ENCODE measurements at regions not wholly inside any gene's neighbourhood (a gene's known extent, or its start where the extent isn't known, plus 50 kb on each side); places are given as distances from the start of the nearest gene placed in this dataset.

DNA sequence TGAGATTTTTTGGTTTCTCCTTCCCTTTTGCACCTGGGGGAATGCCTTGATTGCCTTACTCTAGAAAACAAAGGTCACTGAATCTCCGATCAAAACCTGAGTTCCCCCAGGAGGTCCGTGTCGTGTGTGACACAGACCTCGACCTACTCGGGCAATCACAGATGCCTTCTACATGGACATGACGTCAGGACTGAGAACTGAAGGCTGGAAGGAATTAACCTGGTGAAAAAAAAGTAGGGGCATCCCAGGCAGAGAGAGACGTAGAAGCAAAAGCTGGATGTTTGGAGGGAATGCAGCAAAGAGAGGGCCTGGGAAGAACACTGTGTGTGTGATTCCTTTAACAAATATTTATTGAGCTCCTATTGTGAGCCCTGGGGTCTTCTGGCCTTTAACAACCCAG lies 178.0 kb downstream of the PRDM2 start:
- no peak for DNase-seq (ENCODE audit: low spot score)

DNA sequence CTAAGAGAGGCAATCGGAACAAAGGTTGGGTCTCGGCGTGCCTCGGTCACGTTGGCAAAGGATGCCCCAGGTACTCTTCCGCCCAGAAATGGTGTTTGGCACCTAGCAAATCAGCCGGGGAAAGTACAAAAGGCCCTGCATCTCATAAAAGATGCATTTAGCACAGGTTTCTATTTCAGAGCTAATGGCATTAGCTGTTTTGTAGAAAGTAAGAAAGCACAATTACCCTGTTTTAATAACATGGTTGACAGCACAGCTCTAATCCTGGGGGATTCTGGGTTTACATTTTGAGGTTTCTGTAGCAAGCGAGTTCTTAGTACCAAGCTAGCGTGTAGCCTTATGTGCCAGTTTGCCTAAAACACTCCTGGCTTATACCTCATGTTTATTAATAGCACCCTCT lies 178.5 kb downstream of the PRDM2 start:
- no peak for DNase-seq (ENCODE audit: low spot score)

DNA sequence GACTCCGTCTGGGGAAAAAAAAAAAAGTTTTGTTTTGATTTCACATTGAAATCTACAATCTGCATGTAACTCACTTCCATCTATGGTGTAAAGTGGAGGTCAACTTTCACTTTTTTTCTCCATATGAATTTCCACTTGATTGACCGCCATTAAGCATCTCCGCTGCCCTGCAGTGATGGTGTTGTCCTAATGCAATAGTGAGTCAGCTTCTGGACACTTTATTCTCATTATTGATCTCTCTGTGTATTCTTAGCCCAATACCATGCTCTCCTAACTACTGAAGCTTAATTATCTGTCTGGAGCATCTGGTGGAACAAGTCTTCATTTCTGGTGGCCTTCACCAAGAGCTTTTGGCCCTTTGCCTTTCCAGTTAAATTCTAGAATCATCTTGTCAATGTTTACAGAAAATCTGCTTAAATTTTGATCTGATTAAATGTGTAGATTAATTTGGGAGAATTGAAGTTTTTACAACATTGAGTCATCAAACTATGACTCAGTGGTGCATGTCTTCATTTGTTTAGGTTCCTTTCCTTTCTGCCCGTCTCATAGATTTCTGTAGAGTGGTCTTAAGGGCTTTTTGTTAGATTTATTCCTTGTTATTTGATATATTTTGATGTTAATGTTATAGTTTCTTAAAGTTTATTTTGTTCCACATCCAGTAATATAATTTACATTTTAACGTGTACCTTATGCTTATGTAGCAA lies 181.5 kb downstream of the PRDM2 start:
- no peak for DNase-seq (ENCODE audit: low spot score)

DNA sequence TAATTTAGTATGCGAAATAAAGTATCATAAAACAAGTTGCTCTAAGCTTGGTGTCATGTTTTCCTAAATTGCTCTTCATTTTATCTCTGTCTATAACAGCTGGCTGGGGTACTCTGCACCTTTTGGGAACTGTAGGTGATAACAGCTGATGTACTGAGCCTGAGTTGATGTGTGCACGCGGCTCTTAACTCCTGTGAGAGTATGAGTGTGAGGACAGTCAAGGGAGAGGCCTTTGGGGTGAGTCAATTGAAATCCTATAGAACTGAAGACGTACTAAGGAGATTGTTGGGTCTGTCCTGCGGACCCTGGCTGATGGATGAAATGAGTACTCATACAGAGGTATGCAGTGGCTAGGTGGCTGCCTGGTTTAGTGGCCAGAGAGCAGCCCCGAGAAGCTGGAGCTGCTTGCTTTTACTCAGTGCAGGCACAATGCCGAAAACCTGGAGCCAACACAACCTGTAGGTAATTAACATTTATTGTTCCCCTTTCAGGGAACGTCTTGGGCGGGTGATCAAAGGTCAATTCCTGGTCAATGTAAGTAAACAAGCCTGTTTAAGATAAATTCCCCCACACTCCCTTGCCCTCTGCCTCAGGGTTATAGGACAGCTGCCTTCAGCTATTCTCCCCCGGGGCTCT lies 188.5 kb downstream of the PRDM2 start:
- DNase-seq (ENCODE audit: low spot score), result no peak

DNA sequence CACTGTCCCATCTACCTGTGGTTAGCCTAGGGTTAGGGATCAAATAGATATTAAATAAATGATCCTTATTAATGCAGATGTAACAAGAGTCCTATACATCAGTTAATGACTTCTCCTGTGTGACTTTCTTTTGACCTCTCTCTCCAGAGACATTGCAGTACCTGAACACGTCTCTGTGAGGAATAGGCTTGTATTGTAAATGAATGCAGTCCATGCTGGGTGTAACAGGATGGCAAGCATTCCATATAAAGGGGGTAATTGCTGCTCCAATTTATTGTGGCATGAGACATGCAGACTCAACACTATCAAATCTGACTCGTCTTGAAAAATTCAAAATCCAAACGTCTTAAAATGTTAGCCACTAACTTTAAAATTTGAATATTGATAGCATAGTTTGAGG lies 189.5 kb downstream of the PRDM2 start:
- DNase-seq (ENCODE audit: low spot score), result no peak

DNA sequence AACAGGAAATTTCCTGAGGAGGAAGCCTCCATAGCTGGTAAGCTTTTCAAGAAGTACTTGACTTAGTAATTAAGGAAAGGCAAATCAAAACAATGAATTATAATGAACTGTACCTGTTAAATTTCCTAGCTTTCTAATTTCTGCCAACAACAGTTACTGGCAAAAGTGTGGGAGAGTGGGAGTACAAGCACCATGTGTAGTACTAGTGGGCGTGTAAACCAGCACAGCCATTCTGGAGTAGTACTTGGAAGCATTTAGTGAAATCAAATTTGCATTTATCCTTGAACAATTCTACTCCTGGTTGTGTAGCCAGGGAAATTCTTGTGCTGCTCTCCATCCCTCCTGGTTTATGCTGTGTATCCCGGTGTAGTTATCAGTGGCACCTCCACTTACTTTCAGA lies 190.8 kb downstream of the PRDM2 start:
- DNase-seq (ENCODE audit: low spot score), result no peak

DNA sequence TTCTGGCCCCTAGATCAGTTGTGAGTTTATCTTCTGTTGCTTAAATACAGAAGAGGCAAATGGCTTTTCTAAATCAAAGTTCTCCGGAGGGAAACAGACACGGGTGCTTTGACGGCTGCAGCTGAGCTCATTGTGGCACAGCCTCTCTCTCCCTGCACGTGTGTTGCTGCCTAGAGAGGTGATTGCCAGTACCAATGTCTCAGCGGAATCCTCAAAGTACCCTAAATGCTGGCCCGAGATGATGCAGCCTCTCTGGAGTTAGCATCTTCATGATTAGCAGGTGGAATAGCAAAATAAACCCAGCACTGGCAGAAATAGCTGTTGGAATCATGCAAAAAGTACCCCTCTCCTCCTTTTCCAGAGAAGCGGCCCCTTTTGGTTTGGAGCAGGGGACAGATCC lies 192.2 kb downstream of the PRDM2 start:
- DNase-seq (ENCODE audit: low spot score), result no peak

DNA sequence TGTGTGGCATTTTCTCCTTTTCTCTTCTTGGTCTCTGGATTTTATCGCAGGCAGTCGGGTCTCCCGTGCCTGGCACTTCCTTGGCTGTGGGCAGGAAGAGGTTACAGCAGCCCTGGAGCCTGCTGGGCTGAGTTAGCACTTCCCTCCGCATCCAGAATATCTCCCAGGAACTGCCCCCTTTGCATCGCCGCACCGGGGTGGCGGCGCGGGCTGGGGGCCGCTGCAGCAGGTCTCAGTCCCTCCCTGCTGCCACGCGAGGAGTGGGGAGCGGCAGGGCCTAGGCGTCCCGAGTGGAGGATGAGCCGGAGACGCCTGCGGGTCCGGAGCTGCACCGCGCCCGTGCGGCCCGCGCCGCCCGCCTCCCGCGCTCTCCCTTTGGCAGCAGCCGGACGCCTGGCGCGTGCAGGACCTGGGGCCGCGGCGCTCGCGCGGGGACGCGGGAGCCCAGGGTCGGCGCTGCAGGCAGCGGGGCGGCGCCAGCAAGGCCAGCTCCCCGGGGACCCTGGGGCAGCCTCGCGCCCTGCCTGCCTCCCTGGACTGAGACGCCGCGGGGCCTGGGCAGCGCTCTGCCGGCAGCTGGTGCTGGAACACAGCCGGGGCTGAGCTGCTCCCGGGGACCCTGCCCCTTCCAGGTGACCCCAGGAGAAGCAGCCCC lies 192.8 kb downstream of the PRDM2 start:
- DNase-seq (ENCODE audit: low spot score), result peak; percentile 61

DNA sequence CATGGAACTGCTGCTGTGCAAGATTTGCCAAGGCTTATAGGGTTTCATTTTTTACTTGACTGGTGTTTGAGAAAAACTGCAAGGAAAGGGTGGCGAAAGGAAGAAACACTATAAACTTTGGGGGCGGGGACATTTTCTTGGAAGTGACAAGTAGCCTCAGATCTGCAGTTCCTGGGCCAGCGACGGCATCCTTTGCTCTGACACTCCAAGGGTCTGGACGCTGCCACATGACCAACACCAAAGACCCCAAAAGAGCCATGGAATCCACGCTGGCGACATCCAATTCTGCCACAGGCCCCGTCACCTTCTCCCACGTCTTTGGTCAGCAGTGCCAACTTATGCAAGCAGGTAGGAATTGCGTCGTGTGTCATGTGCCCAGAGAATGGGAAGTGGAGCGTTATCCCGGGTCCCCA lies 193.4 kb downstream of the PRDM2 start:
- no peak for DNase-seq (ENCODE audit: low spot score)

DNA sequence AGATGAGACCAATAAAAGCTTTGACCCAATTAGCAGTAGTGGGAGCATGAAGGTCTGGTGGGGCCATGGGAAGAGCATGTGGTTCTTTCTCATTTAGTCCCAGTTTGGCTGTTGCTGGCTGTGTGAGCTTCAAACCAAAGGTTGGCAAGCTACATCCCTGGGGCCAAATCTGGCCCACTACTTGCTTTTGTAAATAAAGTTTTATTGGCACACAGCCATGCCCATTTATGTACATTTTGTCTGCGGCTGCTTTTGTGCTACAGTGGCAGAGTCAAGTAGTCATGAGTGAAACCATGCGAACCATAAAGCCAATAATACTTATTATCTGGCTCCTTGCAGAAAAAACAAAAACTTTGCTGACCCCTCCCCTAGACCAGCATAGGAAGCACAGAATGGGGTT lies 196.9 kb downstream of the PRDM2 start:
- DNase-seq (ENCODE audit: low spot score), result no peak

DNA sequence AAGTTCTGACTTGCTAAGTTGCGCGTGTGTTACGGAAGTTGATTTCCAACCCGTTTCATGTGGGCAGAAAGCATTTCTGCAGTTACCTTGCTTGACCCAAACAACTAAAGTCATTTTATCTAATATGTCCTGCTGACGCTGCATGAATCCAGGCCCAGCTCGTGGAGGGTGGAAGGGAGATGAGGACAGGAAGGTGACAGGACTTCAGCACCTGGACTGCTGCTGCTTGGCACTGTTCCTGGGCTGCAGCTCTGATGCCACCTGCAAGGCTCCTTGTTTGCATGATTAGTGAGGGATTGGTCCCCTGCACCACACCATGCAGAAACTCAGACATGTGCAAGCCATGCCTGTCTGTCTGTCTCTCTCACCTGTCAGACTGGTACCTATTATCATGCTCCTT lies 198.4 kb downstream of the PRDM2 start:
- no peak for DNase-seq (ENCODE audit: low spot score)

DNA sequence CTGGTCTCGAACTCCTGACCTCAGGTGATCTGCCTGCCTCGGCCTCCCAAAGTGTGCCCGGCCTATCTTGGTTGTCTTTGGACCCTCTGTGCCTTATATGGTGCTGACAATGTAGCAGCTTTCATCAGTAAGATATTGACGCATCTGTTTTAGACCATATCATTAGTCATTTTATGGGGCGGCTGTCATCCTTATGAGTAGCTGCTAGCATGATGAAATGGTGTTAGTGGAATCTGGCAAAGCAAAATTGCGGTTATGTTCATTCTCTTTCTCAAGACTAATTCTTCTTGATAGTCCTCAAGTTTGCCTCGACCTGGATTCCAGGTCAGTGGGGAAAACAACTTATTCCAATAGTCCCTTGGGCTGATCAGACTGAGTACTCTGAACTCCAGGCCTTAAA lies 199.9 kb downstream of the PRDM2 start:
- DNase-seq (ENCODE audit: low spot score), result no peak

DNA sequence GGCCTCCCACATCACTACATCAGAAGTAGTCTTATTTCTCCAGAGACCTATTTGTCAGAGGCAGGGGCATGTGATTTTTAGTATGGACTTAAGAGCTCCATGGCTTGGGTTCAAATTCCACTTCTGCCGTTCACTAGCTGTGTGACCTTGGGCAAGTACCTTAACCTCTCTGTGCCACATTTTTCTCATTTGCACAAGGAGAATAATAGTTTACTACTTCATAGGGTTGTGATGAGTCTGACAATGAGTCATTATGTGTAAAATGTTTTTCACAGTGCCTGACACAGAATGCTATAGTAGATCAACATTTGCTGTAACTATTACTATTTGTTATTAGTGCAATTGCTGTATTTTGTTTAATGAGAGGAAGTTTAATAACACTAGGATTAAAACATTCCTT lies 200.6 kb downstream of the PRDM2 start:
- DNase-seq (ENCODE audit: low spot score), result no peak

DNA sequence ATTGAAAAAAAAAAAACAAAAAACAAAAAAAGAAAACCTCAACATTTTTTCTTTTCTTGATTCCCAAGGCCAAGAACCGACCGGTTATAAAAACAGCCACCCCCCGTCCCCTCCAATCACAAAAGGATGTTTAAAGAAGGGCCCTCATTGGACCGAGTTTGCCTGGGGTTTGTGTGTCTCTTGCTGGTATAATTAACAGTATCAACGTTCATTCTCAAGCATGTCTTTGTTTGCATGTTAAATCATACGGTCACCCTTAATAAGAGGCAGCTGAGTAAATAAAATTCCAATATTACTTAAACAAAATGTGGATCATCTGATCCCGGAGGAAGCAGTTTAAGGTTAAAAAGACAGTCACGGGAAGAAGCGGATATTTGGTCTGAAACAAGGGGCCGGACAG lies 201.1 kb downstream of the PRDM2 start:
- DNase-seq (ENCODE audit: low spot score), result no peak

DNA sequence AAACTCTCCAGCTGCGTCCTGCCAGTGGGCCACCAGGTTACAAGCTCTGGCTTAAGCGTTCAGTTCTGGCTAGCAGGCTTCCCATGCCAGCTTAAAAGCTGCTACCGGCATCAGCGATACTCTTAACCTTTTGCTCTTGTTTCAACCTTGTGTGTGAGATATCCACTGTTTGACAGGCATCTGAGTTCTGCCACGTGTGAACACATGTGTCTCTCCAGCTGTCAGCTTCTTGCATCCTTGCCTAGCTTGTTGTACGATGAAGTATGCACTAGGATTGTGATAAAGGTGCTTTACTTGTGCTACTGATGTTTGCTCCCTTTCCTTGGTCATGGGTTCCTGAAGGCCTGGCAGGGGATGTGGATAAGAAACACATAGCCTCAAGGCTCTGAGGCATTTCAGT lies 201.6 kb downstream of the PRDM2 start:
- DNase-seq (ENCODE audit: low spot score), result no peak

DNA sequence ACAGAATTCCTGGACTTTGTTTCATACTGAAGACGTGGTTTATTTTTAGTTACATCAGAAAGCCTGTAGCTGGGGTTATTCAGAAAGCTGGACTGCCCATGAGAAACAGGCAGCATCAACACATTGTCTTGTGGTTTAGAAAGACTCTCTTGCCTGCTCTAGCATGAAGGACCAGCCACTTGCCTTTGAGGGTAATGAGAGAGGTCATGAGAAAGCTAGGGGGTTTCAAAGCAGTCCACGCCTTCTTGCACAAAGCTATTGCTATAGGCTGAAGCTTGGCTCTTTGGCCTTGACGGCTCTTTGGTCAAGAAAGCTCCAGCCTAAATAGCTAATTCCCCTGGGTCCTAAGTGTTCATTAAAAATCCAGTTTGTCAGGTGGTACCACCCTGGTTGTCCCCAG lies 208.1 kb downstream of the PRDM2 start:
- no peak for DNase-seq (ENCODE audit: low spot score)

DNA sequence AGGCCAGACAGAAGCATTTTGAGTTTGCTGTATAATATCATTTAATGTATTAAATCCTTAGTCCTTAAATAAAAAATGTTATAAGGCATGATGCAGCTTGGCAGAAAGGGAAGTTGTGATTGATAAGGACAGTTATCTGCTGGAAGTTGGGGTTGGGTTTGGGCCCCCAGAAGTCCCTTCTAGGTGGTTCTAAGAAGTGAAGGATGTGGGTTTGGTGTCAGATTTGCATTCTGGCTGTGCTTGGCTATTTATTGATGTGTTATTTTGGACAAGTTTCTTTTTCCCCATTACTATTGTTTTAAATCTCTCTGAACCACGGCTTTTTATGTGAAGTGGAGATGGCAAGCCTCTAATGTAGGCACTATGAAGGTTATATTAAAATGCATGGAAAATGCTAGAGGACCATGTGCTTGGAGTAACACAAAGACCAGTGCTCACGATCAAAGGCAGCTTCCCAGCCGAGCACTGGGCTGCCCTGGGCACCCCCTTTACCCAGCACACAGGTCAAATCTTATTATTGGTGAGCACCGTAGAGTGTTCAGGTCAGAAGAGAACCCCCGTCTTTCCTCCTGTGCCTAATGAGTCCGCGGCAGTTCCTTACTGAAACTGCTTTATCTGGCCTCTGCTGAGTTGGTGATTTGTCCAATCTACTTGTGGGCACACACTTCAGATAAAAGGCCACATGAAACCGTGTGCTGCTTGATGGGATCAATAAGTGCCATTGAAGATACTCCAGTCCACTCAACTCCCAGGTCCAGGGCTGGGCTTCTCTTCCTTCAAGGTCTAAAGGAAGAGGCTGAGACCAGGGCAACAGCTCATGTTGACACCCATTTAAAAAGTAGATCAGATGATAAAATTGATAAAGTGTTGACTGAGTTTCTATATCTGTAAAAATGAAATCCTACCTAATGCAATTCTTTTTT lies 212.0 kb downstream of the PRDM2 start:
- DNase-seq (ENCODE audit: low spot score), result no peak

DNA sequence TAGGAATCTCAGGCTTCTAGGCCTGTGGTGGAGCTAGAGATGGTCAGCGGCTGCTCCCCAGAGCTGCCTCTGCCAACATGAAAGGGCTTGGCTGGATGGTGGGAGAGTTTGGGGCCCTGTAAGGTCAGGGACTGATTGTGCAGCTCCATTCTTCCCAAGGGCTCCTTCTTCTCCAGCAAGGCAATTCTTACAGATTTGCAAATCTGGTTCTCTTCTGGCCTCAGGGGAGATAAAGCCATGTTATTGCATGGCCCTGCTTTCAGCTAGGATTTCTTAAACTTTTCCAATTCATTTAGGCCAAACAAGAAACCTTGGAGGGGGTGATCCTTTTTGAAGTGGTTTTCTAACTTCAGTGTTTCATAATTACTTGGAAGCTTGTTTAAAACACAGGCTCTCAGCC lies 213.4 kb downstream of the PRDM2 start:
- no peak for DNase-seq (ENCODE audit: low spot score)

DNA sequence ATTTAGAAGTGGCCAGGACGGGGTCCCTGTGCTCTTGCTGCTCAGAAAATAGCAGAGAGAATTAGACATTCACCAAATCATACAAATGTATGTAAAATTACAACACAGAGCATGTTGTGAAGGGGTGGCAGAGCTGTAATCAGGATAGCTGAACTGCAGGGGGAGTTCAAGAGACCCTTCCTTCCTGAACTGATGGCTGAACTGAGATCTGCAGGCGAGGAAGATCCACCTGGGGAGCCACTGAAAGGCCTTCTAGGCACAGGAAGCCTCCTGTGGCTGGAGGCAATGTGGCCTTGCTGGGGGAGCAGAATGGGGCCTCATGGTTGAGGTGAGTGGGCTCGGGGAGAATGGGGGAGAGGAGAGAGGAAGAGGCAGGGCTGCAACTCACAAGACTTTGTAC lies 216.5 kb downstream of the PRDM2 start:
- no peak for DNase-seq (ENCODE audit: low spot score)

DNA sequence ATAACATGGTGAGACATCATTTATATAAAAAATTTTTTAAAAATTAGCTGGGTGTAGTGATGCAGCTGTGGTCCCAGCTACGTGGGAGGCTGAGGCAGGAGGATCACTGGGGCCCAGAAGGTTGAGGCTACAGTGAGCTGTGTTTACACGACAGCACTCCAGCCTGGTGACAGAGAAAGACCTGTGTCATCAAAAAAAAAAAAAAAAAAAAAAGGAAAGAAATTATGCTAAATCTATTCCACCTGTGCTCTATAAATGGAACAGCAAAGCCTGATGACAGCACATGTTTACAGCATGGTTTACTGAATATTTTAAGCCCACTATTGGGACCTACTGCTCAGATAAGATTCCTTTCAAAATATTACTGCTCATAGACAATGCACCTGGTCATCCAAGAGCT lies 217.6 kb downstream of the PRDM2 start:
- DNase-seq (ENCODE audit: low spot score), result no peak

DNA sequence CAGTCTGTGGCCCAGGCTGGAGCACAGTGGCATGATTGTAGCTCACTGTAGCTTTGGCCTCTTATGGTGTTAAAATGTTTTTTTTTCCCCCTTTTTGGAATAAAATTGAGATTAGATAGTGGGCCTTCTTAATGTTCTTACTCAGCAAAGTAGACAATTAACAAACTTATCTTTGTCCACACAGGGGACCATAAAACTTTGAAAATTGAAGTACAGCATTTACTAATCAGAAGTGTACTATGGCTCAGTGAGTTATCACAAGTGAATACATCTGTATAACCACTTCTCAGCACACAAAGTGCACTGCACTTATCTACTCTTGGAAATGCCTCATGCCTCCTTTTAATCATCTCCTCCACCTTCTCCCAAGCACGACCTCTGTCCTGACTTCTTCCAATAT lies 218.9 kb downstream of the PRDM2 start:
- no peak for DNase-seq (ENCODE audit: low spot score)

DNA sequence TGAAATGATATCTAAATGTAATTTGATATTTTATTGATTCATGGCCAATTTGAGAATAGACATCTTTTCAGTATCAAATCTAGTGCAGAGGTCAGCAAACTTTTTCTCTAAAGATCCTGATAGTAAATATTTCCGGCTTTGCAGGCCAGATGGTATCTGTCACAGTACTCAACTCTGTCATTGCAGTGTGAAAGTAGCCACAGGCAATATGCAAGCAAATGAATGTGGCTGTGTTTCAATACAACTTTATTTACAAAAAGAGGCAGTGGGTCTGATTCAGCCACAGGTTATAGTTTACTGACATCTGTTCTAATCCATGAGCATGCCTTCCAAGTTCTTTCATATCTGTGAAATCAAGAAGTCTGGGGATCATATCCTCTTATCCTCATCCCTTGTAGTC lies 221.2 kb downstream of the PRDM2 start:
- DNase-seq (ENCODE audit: low spot score), result no peak

Measured in ecto neural progenitor cell (in vitro differentiated cells).